HG03039 (cell line): ENCODE measurements at regions not wholly inside any gene's neighbourhood (a gene's known extent, or its start where the extent isn't known, plus 50 kb on each side); places are given as distances from the start of the nearest gene placed in this dataset.
A peak's percentile ranks its signal among the peaks of the same experiment; 100 is the strongest.
"Not testable (repeated sequence)": the region's sequence is repeated elsewhere in the genome, so short reads cannot be mapped to it uniquely, and the experiment has no call there.

Experiments
- ATAC-seq: cut with Tn5 transposase; IDR thresholded peaks from one replicate; pipeline ENCODE4 v1.9.1; 2021; ENCODE audit warnings: mild to moderate bottlenecking, moderate library complexity; ENCODE audit not compliant: unreplicated experiment

- no peak for ATAC-seq
These were observed 1412.0 kb upstream of the ZEB2 start for GRCh38 chr2:145931781-145932395.

- ATAC-seq, result no peak
These were observed 1410.4 kb upstream of the ZEB2 start for GRCh38 chr2:145930318-145930717.

- ATAC-seq, result no peak
These were observed 1407.4 kb upstream of the ZEB2 start for GRCh38 chr2:145927131-145927950.

GRCh38 chr2:145925591-145925990 is 1405.7 kb upstream of the ZEB2 start:
- ATAC-seq, result no peak

GRCh38 chr2:145919477-145919876 is 1399.6 kb upstream of the ZEB2 start:
- ATAC-seq, result no peak

GRCh38 chr2:145918951-145919350 is 1399.0 kb upstream of the ZEB2 start:
- ATAC-seq, result no peak

- ATAC-seq, result no peak
These were observed 1396.9 kb upstream of the ZEB2 start for GRCh38 chr2:145916799-145917198.

- no peak for ATAC-seq
These were observed 1394.8 kb upstream of the ZEB2 start for GRCh38 chr2:145914716-145915115.

GRCh38 chr2:145910416-145910815 is 1390.5 kb upstream of the ZEB2 start:
- peak; percentile 90 for ATAC-seq

- no peak for ATAC-seq
These were observed 1389.8 kb upstream of the ZEB2 start for GRCh38 chr2:145909766-145910165.

GRCh38 chr2:145909175-145909755 is 1389.3 kb upstream of the ZEB2 start:
- no peak for ATAC-seq

- no peak for ATAC-seq
These were observed 1386.4 kb upstream of the ZEB2 start for GRCh38 chr2:145906354-145906753.

GRCh38 chr2:145905371-145905770 is 1385.5 kb upstream of the ZEB2 start:
- no peak for ATAC-seq

GRCh38 chr2:145897151-145897550 is 1377.2 kb upstream of the ZEB2 start:
- ATAC-seq, result no peak

- no peak for ATAC-seq
These were observed 1368.0 kb upstream of the ZEB2 start for GRCh38 chr2:145887915-145888314.

- ATAC-seq, result not testable (repeated sequence)
These were observed 1361.1 kb upstream of the ZEB2 start for GRCh38 chr2:145880997-145881396.

- no peak for ATAC-seq
These were observed 1355.1 kb upstream of the ZEB2 start for GRCh38 chr2:145875016-145875415.

GRCh38 chr2:145874466-145874865 is 1354.5 kb upstream of the ZEB2 start:
- ATAC-seq, result no peak

GRCh38 chr2:145864501-145864900 is 1344.6 kb upstream of the ZEB2 start:
- ATAC-seq, result no peak

GRCh38 chr2:145861940-145862339 is 1342.0 kb upstream of the ZEB2 start:
- ATAC-seq, result no peak

- no peak for ATAC-seq
These were observed 1340.2 kb upstream of the ZEB2 start for GRCh38 chr2:145860083-145860482.

- ATAC-seq, result no peak
These were observed 1335.2 kb upstream of the ZEB2 start for GRCh38 chr2:145855142-145855541.
